ENCODE measurements at regions not wholly inside any gene's neighbourhood (a gene's known extent, or its start where the extent isn't known, plus 50 kb on each side); places are given as distances from the start of the nearest gene placed in this dataset.

- no peak for TF ChIP-seq CTCF (IDR thresholded peaks at IDR 0.05; ENCODE audit: insufficient read depth in 1 of 2, low read depth in 1 of 2, low read length in 1 of 2, severe bottlenecking in 1 of 2, unreplicated experiment in 1 of 2)
- Histone ChIP-seq H3K9me3 (peaks cover 21% of the 10 kb centered on the region), H3K36me3 (ENCODE audit: control insufficient read depth, insufficient read depth, low read length) (no peaks in the 10 kb centered on the region), H3K4me1 (no peaks in the 10 kb centered on the region), H3K4me3 (ENCODE audit: low read depth, low read length) (no peak overlapping the region), H3K27me3 (replicated peaks; ENCODE audit: control insufficient read depth, insufficient read depth, low read length) (no peaks in the 10 kb centered on the region)
- POLR2A ChIA-PET: no interaction called here
- CTCF ChIA-PET: no interaction called here
- no peaks in the 10 kb centered on the region for H3K4me1 Mint-ChIP-seq (ENCODE audit: low read depth, unreplicated experiment)
- no peaks in the 10 kb centered on the region for H3K36me3 Mint-ChIP-seq (ENCODE audit: insufficient read depth, unreplicated experiment)
- no peak overlapping the region for H3K27ac Mint-ChIP-seq (ENCODE audit: unreplicated experiment)
- no peak overlapping the region for H3K4me3 Mint-ChIP-seq (ENCODE audit: unreplicated experiment)
- no TSS peak for BruUV-seq (replicated peaks)
- intact Hi-C loops (cut with micrococcal nuclease; ENCODE audit: unreplicated experiment): no loop called here
- no peak for DNase-seq
- peaks cover 4% of the 10 kb centered on the region for H3K27me3 Mint-ChIP-seq (ENCODE audit: insufficient read depth, unreplicated experiment)
- peaks cover 16% of the 10 kb centered on the region for H3K9me3 Mint-ChIP-seq (ENCODE audit: unreplicated experiment)
Measured at GRCh38 chr7:157472311-157473050, 135.7 kb downstream of the DNAJB6 start.

GRCh38 chr7:157473051-157473569, 136.3 kb downstream of the DNAJB6 start:
- H3K27me3 ChIP-seq (replicated peaks; ENCODE audit: control insufficient read depth, insufficient read depth, low read length): no peaks in the 10 kb centered on the region
- H3K27me3 Mint-ChIP-seq (ENCODE audit: insufficient read depth, unreplicated experiment): peaks cover 4% of the 10 kb centered on the region
- BruUV-seq (replicated peaks): no TSS peak

GRCh38 chr7:157474685-157475084, 137.9 kb downstream of the DNAJB6 start:
- H3K36me3 Mint-ChIP-seq (ENCODE audit: insufficient read depth, unreplicated experiment): no peaks in the 10 kb centered on the region
- peaks cover 4% of the 10 kb centered on the region for H3K27me3 Mint-ChIP-seq (ENCODE audit: insufficient read depth, unreplicated experiment)
- Histone ChIP-seq H3K27me3 (replicated peaks; ENCODE audit: control insufficient read depth, insufficient read depth, low read length) (no peaks in the 10 kb centered on the region), H3K4me1 (no peaks in the 10 kb centered on the region), H3K9me3 (peaks cover 21% of the 10 kb centered on the region), H3K36me3 (ENCODE audit: control insufficient read depth, insufficient read depth, low read length) (no peaks in the 10 kb centered on the region), H3K4me3 (ENCODE audit: low read depth, low read length) (no peak overlapping the region)
- ChIA-PET POLR2A (no interaction called here), CTCF (interaction anchor here (0.6 to 1.1 kb wide), 4 partner anchors 10 to 314 kb away, joined by 3 to 4 read pairs (median 4); no protein-coding TSS in a partner anchor)
- H3K4me3 Mint-ChIP-seq (ENCODE audit: unreplicated experiment): no peak overlapping the region
- H3K4me1 Mint-ChIP-seq (ENCODE audit: low read depth, unreplicated experiment): no peaks in the 10 kb centered on the region
- no TSS peak for BruUV-seq (replicated peaks)
- peaks cover 16% of the 10 kb centered on the region for H3K9me3 Mint-ChIP-seq (ENCODE audit: unreplicated experiment)
- peak; percentile 35 to 52 for TF ChIP-seq CTCF (IDR thresholded peaks at IDR 0.05; ENCODE audit: insufficient read depth in 1 of 2, low read depth in 1 of 2, low read length in 1 of 2, severe bottlenecking in 1 of 2, unreplicated experiment in 1 of 2)
- no peak overlapping the region for H3K27ac Mint-ChIP-seq (ENCODE audit: unreplicated experiment)
- peak; percentile 44 to 48 for DNase-seq
- intact Hi-C loops (cut with micrococcal nuclease; ENCODE audit: unreplicated experiment): no loop called here

More at GRCh38 chr7:157473051-157473569, 136.3 kb downstream of the DNAJB6 start:
- POLR2A ChIA-PET: no interaction called here
- TF ChIP-seq CTCF (IDR thresholded peaks at IDR 0.05; ENCODE audit: insufficient read depth in 1 of 2, low read depth in 1 of 2, low read length in 1 of 2, severe bottlenecking in 1 of 2, unreplicated experiment in 1 of 2): no peak
- no peak overlapping the region for H3K4me3 Mint-ChIP-seq (ENCODE audit: unreplicated experiment)
- Histone ChIP-seq H3K9me3 (peaks cover 21% of the 10 kb centered on the region), H3K36me3 (ENCODE audit: control insufficient read depth, insufficient read depth, low read length) (no peaks in the 10 kb centered on the region), H3K4me1 (no peaks in the 10 kb centered on the region), H3K4me3 (ENCODE audit: low read depth, low read length) (no peak overlapping the region)
- H3K27ac Mint-ChIP-seq (ENCODE audit: unreplicated experiment): no peak overlapping the region
- CTCF ChIA-PET: no interaction called here
- DNase-seq: no peak
- peaks cover 16% of the 10 kb centered on the region for H3K9me3 Mint-ChIP-seq (ENCODE audit: unreplicated experiment)
- intact Hi-C loops (cut with micrococcal nuclease; ENCODE audit: unreplicated experiment): no loop called here
- H3K4me1 Mint-ChIP-seq (ENCODE audit: low read depth, unreplicated experiment): no peaks in the 10 kb centered on the region
- no peaks in the 10 kb centered on the region for H3K36me3 Mint-ChIP-seq (ENCODE audit: insufficient read depth, unreplicated experiment)

Data from Caco-2 (cell line).